Activated T-cell treated with anti-CD3 and anti-CD28 coated beads, Interleukin-2, amount 50 U/mL, for 4 hours (primary cell): ENCODE measurements at regions not wholly inside any gene's neighbourhood (a gene's known extent, or its start where the extent isn't known, plus 50 kb on each side); places are given as distances from the start of the nearest gene placed in this dataset.

Experiments
- ATAC-seq, 2 donors: fragments of 200-7000 bp; cut with Tn5 transposase; one replicate each; pipeline ENCODE4 v1.10.0; 2021
- DNase-seq: peaks from one replicate; pipeline ENCODE4 v3.0.0-alpha.2; 2020
- H3K27me3 Mint-ChIP-seq: one replicate; pipeline ENCODE4 v1.8.0; 2021; ENCODE audit warnings: low read depth, mixed read lengths
- H3K36me3 Mint-ChIP-seq: one replicate; pipeline ENCODE4 v1.8.0; 2022; ENCODE audit warnings: mixed read lengths; ENCODE audit not compliant: insufficient read depth
- H3K4me1 Mint-ChIP-seq: one replicate; pipeline ENCODE4 v1.8.0; 2021; ENCODE audit warnings: low read depth, mixed read lengths
- H3K4me3 Mint-ChIP-seq: one replicate; pipeline ENCODE4 v1.8.0; 2021; ENCODE audit warnings: mild to moderate bottlenecking, moderate library complexity, mixed read lengths
- H3K9me3 Mint-ChIP-seq: one replicate; pipeline ENCODE4 v1.8.0; 2021; ENCODE audit warnings: mixed read lengths

- no peak for DNase-seq
- no peaks in the 10 kb centered on the region for H3K4me1 Mint-ChIP-seq
- H3K4me3 Mint-ChIP-seq: no peak overlapping the region
- no peaks in the 10 kb centered on the region for H3K36me3 Mint-ChIP-seq
- no peaks in the 10 kb centered on the region for H3K9me3 Mint-ChIP-seq
- H3K27me3 Mint-ChIP-seq: no peaks in the 10 kb centered on the region
- ATAC-seq: no peak
These were observed 503.0 kb upstream of the AGA start for GRCh38 chr4:177945268-177945667.

DNA sequence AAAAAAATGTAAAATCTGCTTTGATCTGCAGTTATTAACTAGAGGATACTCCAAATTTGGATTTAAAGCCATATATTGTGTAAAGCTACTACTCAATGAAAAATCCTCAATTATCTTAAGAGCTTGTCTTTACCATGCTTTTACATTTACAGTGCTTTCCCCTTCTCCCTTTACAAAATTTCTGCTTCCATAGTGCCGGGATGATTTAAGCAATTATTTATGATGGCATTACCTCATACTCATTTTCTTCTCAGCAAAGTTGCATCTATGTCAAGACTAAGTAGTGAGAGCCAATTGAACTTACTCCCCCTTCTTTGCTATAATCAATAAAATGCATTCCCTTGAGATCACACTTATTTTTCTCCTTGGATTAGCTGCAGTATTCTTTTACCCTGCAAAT lies 505.4 kb upstream of the AGA start:
- Mint-ChIP-seq H3K27me3 (no peaks in the 10 kb centered on the region), H3K4me3 (no peak overlapping the region), H3K4me1 (no peaks in the 10 kb centered on the region), H3K36me3 (no peaks in the 10 kb centered on the region), H3K9me3 (peaks cover 4% of the 10 kb centered on the region)
- ATAC-seq (no peak), DNase-seq (no peak)

DNA sequence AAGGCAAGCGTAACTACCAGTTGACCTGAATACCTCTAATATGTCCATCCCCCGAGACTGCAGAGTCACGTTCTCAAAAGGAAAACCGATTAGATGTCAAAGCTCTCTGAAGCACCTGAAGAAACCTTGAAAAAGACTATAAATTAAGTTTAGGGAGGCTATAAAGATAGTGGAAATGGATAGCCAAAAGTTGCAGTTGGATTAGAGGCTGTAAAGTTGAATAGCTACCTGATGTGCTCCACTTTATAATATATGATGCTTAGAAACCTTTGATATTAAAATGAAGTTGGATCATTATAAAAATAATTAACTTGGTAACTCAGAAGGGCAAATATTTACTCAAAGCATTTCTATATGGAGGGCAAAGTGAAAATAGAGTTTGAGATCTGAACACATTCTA lies 506.6 kb upstream of the AGA start:
- peaks cover 9% of the 10 kb centered on the region for H3K9me3 Mint-ChIP-seq
- H3K4me1 Mint-ChIP-seq: no peaks in the 10 kb centered on the region
- no peaks in the 10 kb centered on the region for H3K27me3 Mint-ChIP-seq
- H3K4me3 Mint-ChIP-seq: no peak overlapping the region
- ATAC-seq (no peak), DNase-seq (no peak)
- no peaks in the 10 kb centered on the region for H3K36me3 Mint-ChIP-seq

GRCh38 chr4:177951026-177951425 lies 508.8 kb upstream of the AGA start:
- Mint-ChIP-seq H3K36me3 (no peaks in the 10 kb centered on the region), H3K4me1 (no peaks in the 10 kb centered on the region), H3K9me3 (peaks cover 9% of the 10 kb centered on the region), H3K27me3 (no peaks in the 10 kb centered on the region), H3K4me3 (no peak overlapping the region)
- no peak for DNase-seq
- ATAC-seq: no peak

DNA sequence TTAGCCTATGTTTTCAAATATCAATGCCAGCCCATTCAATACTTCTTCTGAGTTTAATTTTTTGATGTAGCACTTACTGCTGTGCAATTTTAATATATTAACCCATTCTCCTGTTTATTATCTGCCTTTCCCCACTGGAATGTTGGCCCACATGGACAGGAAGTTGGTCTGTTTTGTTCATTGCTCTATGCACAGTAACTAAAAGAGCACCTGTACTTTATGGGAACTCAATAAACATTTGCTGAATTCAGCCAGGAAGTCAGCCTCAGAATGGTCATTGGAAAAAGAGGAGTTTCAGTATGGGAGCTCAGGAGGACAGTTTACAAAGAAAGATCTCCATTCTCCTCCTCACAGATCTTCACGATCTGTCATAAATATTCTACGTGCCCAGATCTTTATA lies 510.5 kb upstream of the AGA start:
- ATAC-seq (no peak), DNase-seq (no peak)
- no peak overlapping the region for H3K4me3 Mint-ChIP-seq
- H3K36me3 Mint-ChIP-seq: no peaks in the 10 kb centered on the region
- no peaks in the 10 kb centered on the region for H3K4me1 Mint-ChIP-seq
- no peaks in the 10 kb centered on the region for H3K27me3 Mint-ChIP-seq
- peaks cover 9% of the 10 kb centered on the region for H3K9me3 Mint-ChIP-seq

DNA sequence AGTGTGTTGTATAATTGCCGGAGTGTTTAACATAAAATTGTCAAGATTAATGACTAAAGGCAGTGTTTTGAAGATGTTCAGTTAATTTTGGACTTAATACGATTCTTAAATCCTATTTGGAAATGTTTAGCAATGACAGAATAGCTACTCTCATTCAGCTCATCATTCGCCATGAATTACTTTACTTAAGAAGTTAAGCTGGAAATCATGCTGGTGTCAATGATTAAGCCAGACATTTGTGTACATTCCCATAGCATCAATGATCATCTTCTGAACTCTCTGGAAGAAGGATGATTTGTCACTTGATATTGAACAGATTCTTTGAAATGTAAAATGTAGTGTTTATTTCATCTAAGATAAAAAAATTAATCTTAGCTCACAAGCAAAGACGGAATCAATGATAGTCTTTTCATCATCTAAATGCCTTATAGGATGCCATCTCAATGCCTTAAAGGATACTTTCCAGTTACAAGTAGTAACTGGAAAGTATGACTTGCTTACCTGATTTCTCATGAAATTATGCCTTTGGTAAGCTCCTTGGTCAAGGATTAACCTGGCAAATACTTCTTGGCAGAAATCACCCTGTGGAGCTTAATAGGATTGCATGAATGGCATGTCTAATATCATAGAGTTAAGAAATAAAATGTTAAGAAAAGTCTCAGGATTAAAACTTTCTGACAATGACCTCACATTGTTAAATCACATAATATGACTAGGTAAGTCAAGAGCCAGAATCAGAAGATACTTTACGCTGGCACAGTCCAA lies 515.5 kb upstream of the AGA start:
- peaks cover 4% of the 10 kb centered on the region for H3K9me3 Mint-ChIP-seq
- H3K27me3 Mint-ChIP-seq: no peaks in the 10 kb centered on the region
- ATAC-seq: no peak
- H3K4me1 Mint-ChIP-seq: no peaks in the 10 kb centered on the region
- no peak for DNase-seq
- no peaks in the 10 kb centered on the region for H3K36me3 Mint-ChIP-seq
- no peak overlapping the region for H3K4me3 Mint-ChIP-seq

DNA sequence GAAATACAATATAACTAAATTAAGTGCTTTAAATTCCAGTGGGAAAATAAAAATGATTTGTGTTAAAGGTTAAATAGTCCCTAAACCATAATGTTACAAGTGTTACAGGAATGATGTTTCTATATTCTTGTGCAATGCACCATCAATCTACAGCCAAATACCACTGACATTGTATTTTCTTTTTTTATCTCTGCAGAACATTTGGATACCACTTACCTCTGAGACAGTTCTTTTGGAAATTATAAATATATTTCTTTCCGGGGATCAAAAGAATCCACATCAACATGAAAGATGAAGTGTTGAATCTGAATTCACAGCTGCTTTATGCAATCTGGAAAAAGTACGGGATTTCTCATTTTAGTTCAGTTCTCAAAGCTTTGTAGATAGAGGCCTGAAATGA lies 518.3 kb upstream of the AGA start:
- Mint-ChIP-seq H3K9me3 (no peaks in the 10 kb centered on the region), H3K36me3 (no peaks in the 10 kb centered on the region), H3K4me1 (no peaks in the 10 kb centered on the region), H3K4me3 (no peak overlapping the region), H3K27me3 (no peaks in the 10 kb centered on the region)
- no peak for DNase-seq
- no peak for ATAC-seq

DNA sequence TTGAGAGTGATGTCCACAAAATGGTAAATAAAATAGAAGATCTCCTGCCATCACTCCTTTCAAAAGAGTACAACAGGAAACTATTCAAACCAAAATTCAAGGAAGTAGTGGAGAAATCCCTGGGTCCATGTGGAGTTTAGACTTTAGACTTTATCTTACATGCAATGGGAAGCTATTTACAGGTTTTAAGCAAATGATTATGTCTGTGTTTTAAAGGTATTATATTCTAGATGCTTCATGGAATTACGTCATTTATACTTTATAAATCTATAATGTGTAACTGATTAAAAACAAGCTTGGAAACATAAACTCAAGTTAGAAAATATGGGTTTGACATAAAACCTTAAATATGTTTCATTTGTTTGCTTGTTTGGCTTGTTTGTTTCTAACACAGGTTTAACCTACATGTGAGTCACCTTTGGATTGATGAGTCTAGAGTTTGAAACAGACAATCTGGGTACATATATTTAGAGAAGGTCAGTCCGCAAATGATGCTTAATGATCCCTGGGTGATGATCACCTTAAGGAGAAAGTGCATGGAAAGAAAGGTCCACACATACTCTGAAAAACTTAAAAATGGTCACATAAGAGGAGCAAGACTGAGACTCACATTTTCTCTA lies 519.6 kb upstream of the AGA start:
- DNase-seq: no peak
- no peaks in the 10 kb centered on the region for H3K27me3 Mint-ChIP-seq

GRCh38 chr4:177964061-177964460 lies 521.8 kb upstream of the AGA start:
- Mint-ChIP-seq H3K9me3 (no peaks in the 10 kb centered on the region), H3K27me3 (no peaks in the 10 kb centered on the region), H3K4me3 (no peak overlapping the region), H3K36me3 (no peaks in the 10 kb centered on the region), H3K4me1 (no peaks in the 10 kb centered on the region)
- DNase-seq: no peak
- ATAC-seq: no peak

More for the DNA sequence above, 519.6 kb upstream of the AGA start:
- no peak for ATAC-seq
- no peaks in the 10 kb centered on the region for H3K36me3 Mint-ChIP-seq
- H3K4me1 Mint-ChIP-seq: no peaks in the 10 kb centered on the region
- no peak overlapping the region for H3K4me3 Mint-ChIP-seq
- no peaks in the 10 kb centered on the region for H3K9me3 Mint-ChIP-seq

DNA sequence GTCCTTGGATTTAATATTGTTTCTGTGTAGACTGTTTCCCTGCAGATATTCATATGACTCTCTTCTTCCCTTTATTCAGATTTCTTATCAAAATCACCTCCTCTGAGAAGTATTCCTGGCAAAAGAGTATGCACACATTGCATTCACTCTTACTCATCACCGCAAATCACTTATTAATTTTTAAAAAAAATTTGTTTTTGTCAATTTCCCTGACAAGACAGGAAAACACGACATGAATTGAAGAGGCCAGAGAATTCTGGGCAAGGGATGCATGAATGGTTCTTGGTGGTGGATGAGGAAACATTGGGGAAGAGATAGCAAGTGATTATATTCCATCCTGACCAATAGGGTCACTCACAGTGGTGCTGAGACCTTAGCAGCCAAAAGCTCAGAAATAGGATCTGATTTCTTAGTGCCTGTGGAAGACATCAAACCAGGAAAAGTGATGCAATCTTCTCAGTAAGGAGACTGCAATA lies 522.5 kb upstream of the AGA start:
- no peak overlapping the region for H3K4me3 Mint-ChIP-seq
- no peak for ATAC-seq
- no peaks in the 10 kb centered on the region for H3K36me3 Mint-ChIP-seq
- no peaks in the 10 kb centered on the region for H3K27me3 Mint-ChIP-seq
- no peaks in the 10 kb centered on the region for H3K4me1 Mint-ChIP-seq
- no peaks in the 10 kb centered on the region for H3K9me3 Mint-ChIP-seq
- no peak for DNase-seq

GRCh38 chr4:177967328-177967727 lies 525.1 kb upstream of the AGA start:
- H3K27me3 Mint-ChIP-seq: no peaks in the 10 kb centered on the region
- H3K4me3 Mint-ChIP-seq: no peak overlapping the region
- H3K9me3 Mint-ChIP-seq: no peaks in the 10 kb centered on the region
- H3K4me1 Mint-ChIP-seq: no peaks in the 10 kb centered on the region
- H3K36me3 Mint-ChIP-seq: no peaks in the 10 kb centered on the region
- DNase-seq (no peak), ATAC-seq (no peak)

DNA sequence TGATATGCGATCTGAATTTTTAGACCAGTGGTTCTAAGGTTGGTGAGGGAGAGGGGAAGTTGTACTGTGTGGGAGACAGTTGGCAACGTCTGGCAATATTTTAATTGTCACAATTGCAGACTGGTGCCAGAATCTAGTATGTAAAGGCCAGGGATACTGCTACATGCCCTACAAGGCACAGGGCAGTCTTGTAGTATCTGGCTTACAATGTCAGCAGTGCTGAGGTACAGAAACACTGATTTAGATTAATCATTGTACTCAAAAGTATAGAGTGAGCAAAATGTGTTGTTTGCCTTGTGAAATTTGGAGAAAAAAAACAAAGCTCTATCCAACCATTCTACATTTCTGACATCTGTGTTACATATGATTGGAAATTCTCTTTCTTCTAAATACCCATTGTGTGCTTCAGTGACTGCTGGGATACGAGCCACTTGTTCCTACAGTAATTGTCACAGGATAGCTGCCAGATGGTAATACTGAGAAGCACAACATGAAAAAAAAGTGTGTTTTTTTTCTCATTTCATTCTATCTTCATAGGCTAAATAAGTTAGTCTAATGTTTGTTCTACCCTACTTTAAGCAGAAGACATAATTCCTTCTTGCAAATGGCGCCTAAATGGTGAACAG lies 526.7 kb upstream of the AGA start:
- no peak overlapping the region for H3K4me3 Mint-ChIP-seq
- no peak for ATAC-seq
- H3K9me3 Mint-ChIP-seq: no peaks in the 10 kb centered on the region

DNA sequence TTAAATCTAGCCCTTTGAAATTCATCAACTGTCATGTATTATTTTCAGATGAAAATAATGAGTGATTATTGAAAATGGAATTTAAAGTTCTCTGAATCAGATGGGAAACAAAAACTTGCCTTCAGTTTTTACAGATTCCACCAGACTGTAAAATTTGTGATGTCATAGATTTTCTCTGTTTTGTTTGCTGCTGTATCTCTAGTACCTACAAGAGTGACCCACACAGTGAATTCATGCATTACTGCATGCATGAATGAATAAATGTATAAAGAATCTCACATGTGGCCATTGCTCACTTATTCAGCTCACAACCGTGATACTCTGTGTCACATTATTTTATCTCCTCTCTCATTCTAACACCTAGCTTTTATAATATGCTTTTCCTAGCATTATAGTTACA lies 532.2 kb upstream of the AGA start:
- Mint-ChIP-seq H3K36me3 (no peaks in the 10 kb centered on the region), H3K9me3 (no peaks in the 10 kb centered on the region), H3K27me3 (no peaks in the 10 kb centered on the region), H3K4me3 (no peak overlapping the region), H3K4me1 (no peaks in the 10 kb centered on the region)
- DNase-seq (no peak), ATAC-seq (no peak)

More for the DNA sequence above, 526.7 kb upstream of the AGA start:
- Mint-ChIP-seq H3K27me3 (no peaks in the 10 kb centered on the region), H3K36me3 (no peaks in the 10 kb centered on the region), H3K4me1 (no peaks in the 10 kb centered on the region)
- DNase-seq: no peak

DNA sequence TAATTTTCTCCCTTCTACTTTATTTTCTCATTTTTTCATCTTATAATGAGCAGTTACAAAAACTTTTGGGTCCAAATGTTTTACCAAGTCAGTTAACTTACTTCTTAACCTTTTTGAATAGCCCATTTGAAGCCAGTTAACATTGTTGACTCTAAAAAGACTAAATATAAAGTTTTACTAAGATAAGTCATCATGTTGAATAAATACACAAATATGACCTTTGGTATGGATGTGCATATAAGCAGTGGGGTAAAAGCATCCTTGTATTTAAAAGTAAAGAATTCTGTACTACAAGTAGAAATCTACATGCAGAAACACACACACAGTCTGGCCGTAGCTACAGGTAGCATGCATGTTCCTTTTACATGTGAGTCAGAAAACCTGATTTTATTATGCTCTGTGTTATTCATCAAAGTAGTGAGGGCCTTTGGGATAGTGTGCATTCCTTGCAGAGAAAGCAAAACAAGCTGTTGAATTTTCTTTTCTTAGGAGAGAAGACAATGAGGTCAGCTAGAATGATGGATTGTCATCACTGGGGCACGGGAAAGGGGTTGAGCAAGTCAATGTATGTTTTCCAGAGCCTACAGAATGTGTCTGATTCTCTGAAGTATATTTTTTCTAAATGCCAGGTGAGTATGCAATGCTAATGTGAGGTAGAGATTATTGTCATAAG lies 533.2 kb upstream of the AGA start:
- no peaks in the 10 kb centered on the region for H3K36me3 Mint-ChIP-seq
- no peaks in the 10 kb centered on the region for H3K4me1 Mint-ChIP-seq
- no peak for DNase-seq
- no peak for ATAC-seq
- no peak overlapping the region for H3K4me3 Mint-ChIP-seq
- H3K27me3 Mint-ChIP-seq: no peaks in the 10 kb centered on the region
- H3K9me3 Mint-ChIP-seq: no peaks in the 10 kb centered on the region
